Caco-2 (cell line): ENCODE measurements at regions not wholly inside any gene's neighbourhood (a gene's known extent, or its start where the extent isn't known, plus 50 kb on each side); places are given as distances from the start of the nearest gene placed in this dataset.

ENCODE experiments used
- BruUV-seq: library from RNA; stranded (reverse); fragments of 400-500 nt; replicated peaks from 2 replicates; lab custom pipeline; 2021; lab: Mats Ljungman, UMichigan
- CTCF ChIA-PET: fragments of 300-600 bp; sonication (Branson Sonifier 250); formaldehyde crosslinking; loops from one replicate; lab custom pipeline; 2022; ENCODE audit warnings: antibody characterized with exemption; lab: Charles Lee
- POLR2A ChIA-PET: fragments of 300-600 bp; sonication (Branson Sonifier 250); formaldehyde crosslinking; loops from one replicate; lab custom pipeline; 2022; ENCODE audit warnings: antibody characterized with exemption; lab: Charles Lee
- DNase-seq, 2 experiments: peaks; one replicate each; pipeline versions ENCODE4 v3.0.0 to v3.0.0-alpha.2; 2020 to 2022
- H3K27me3 ChIP-seq: replicated peaks from 2 replicates; pipeline ENCODE4 v1.6.0; 2011; ENCODE audit warnings: low read length; ENCODE audit not compliant: control insufficient read depth, insufficient read depth
- H3K36me3 ChIP-seq: 2 replicates; pipeline ENCODE4 v1.5.1; 2011; ENCODE audit warnings: low read length; ENCODE audit not compliant: control insufficient read depth, insufficient read depth
- H3K4me1 ChIP-seq: fragments of 250-450 bp; sonication (Bioruptor Pico); 2 replicates; pipeline ENCODE4 v1.5.1; 2020; ENCODE audit warnings: mild to moderate bottlenecking
- H3K4me3 ChIP-seq: 2 replicates; pipeline ENCODE4 v1.5.1; 2011; ENCODE audit warnings: low read depth, mild to moderate bottlenecking, control low read depth, low read length
- H3K9me3 ChIP-seq: fragments of 250-450 bp; sonication (Bioruptor Pico); 2 replicates; pipeline ENCODE4 v1.5.1; 2020; ENCODE audit warnings: mild to moderate bottlenecking, moderate library complexity
- H3K27ac Mint-ChIP-seq: one replicate; pipeline ENCODE4 v1.8.0; 2022; ENCODE audit warnings: mixed read lengths; ENCODE audit not compliant: unreplicated experiment
- H3K27me3 Mint-ChIP-seq: one replicate; pipeline ENCODE4 v1.8.0; 2022; ENCODE audit warnings: mixed read lengths; ENCODE audit not compliant: insufficient read depth, unreplicated experiment
- H3K36me3 Mint-ChIP-seq: one replicate; pipeline ENCODE4 v1.8.0; 2022; ENCODE audit warnings: mild to moderate bottlenecking, mixed read lengths; ENCODE audit not compliant: insufficient read depth, unreplicated experiment
- H3K4me1 Mint-ChIP-seq: one replicate; pipeline ENCODE4 v1.8.0; 2022; ENCODE audit warnings: low read depth, mixed read lengths; ENCODE audit not compliant: unreplicated experiment
- H3K4me3 Mint-ChIP-seq: one replicate; pipeline ENCODE4 v1.8.0; 2022; ENCODE audit warnings: mild to moderate bottlenecking, moderate library complexity, mixed read lengths; ENCODE audit not compliant: unreplicated experiment
- H3K9me3 Mint-ChIP-seq: one replicate; pipeline ENCODE4 v1.8.0; 2022; ENCODE audit warnings: mixed read lengths; ENCODE audit not compliant: unreplicated experiment
- intact Hi-C: fragments of 100-400 bp; cut with micrococcal nuclease; formaldehyde crosslinking; loops from one replicate; pipeline ENCODE4 v1.10.0; 2022; ENCODE audit not compliant: unreplicated experiment
- TF ChIP-seq, protein P1 (sequence below), 2 experiments: fragments of 200-600 bp in 1 of 2; IDR thresholded peaks; 1 replicate in 1 of 2; 2 replicates in 1 of 2; pipeline versions ENCODE4 v1.5.1 to v1.8.0; 2011 to 2022; ENCODE audit warnings: antibody characterized with exemption in 1 of 2, control low read depth in 1 of 2, inconsistent platforms in 1 of 2, low read depth in 1 of 2, low read length in 1 of 2, mild to moderate bottlenecking in 1 of 2, moderate library complexity in 1 of 2; ENCODE audit not compliant: insufficient read depth in 1 of 2, severe bottlenecking in 1 of 2, unreplicated experiment in 1 of 2

- TF ChIP-seq, protein P1, sequence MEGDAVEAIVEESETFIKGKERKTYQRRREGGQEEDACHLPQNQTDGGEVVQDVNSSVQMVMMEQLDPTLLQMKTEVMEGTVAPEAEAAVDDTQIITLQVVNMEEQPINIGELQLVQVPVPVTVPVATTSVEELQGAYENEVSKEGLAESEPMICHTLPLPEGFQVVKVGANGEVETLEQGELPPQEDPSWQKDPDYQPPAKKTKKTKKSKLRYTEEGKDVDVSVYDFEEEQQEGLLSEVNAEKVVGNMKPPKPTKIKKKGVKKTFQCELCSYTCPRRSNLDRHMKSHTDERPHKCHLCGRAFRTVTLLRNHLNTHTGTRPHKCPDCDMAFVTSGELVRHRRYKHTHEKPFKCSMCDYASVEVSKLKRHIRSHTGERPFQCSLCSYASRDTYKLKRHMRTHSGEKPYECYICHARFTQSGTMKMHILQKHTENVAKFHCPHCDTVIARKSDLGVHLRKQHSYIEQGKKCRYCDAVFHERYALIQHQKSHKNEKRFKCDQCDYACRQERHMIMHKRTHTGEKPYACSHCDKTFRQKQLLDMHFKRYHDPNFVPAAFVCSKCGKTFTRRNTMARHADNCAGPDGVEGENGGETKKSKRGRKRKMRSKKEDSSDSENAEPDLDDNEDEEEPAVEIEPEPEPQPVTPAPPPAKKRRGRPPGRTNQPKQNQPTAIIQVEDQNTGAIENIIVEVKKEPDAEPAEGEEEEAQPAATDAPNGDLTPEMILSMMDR (IDR thresholded peaks at IDR 0.05; ENCODE audit: insufficient read depth in 1 of 2, low read depth in 1 of 2, low read length in 1 of 2, severe bottlenecking in 1 of 2, unreplicated experiment in 1 of 2): no peak
- H3K4me1 Mint-ChIP-seq: peaks cover 19% of the 10 kb centered on the region
- Histone ChIP-seq H3K4me1 (peaks cover 15% of the 10 kb centered on the region), H3K4me3 (no peak overlapping the region), H3K27me3 (no peaks in the 10 kb centered on the region), H3K36me3 (no peaks in the 10 kb centered on the region), H3K9me3 (no peaks in the 10 kb centered on the region)
- BruUV-seq: no TSS peak
- POLR2A ChIA-PET: no interaction called here
- no peaks in the 10 kb centered on the region for H3K9me3 Mint-ChIP-seq
- CTCF ChIA-PET: no interaction called here
- no peak overlapping the region for H3K27ac Mint-ChIP-seq
- intact Hi-C loops: no loop called here
- no peaks in the 10 kb centered on the region for H3K27me3 Mint-ChIP-seq
- no peak overlapping the region for H3K4me3 Mint-ChIP-seq
- no peaks in the 10 kb centered on the region for H3K36me3 Mint-ChIP-seq
- DNase-seq: no peak
Observed at GRCh38 chr11:69904974-69905535, 85.8 kb upstream of the FGF3 start.

- H3K27ac Mint-ChIP-seq: no peak overlapping the region
- H3K4me3 ChIP-seq: no peak overlapping the region
- H3K36me3 Mint-ChIP-seq: no peaks in the 10 kb centered on the region
- TF ChIP-seq, protein P1 (IDR thresholded peaks at IDR 0.05; ENCODE audit: insufficient read depth in 1 of 2, low read depth in 1 of 2, low read length in 1 of 2, severe bottlenecking in 1 of 2, unreplicated experiment in 1 of 2): no peak
- no TSS peak for BruUV-seq
- no peaks in the 10 kb centered on the region for H3K9me3 ChIP-seq
- peaks cover 15% of the 10 kb centered on the region for H3K4me1 ChIP-seq
- peaks cover 19% of the 10 kb centered on the region for H3K4me1 Mint-ChIP-seq
- no peaks in the 10 kb centered on the region for H3K36me3 ChIP-seq
- intact Hi-C loops: no loop called here
- H3K4me3 Mint-ChIP-seq: no peak overlapping the region
- H3K27me3 ChIP-seq: no peaks in the 10 kb centered on the region
- no peaks in the 10 kb centered on the region for H3K27me3 Mint-ChIP-seq
- H3K9me3 Mint-ChIP-seq: no peaks in the 10 kb centered on the region
- CTCF ChIA-PET: interaction anchor here (0.6 to 1.1 kb wide), 2 partner anchors 197 to 600 kb away, joined by 3 to 5 read pairs; no protein-coding TSS in a partner anchor
- POLR2A ChIA-PET: no interaction called here
- peak in 1 of 2 experiments; percentile 62 for DNase-seq
Observed at GRCh38 chr11:69905611-69906452, 86.6 kb upstream of the FGF3 start.

DNA sequence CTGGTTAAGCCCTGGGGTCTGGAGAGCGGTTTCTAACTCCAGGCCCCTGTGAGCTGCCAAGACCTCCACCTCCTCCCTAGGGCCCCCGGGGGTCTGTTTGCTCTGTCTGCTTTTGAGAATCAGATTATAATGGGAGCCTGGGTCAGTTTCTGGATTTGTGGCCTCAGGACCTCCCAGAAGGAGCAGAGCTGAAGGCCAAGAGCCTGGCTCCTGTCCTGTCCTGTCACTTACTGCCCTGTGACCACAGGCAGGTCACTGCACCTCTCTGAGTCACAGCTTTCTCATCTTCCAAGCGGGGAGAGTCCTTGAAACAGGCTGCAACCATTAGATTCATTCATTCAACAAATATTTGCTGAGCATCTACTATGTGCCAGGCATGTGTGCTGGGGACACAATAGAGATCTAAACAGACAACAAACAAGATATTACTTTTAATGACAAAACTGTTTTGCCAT is 87.3 kb upstream of the FGF3 start:
- H3K36me3 ChIP-seq: no peaks in the 10 kb centered on the region
- H3K36me3 Mint-ChIP-seq: no peaks in the 10 kb centered on the region
- no peaks in the 10 kb centered on the region for H3K27me3 Mint-ChIP-seq
- H3K4me1 Mint-ChIP-seq: peaks cover 17% of the 10 kb centered on the region
- TF ChIP-seq, protein P1 (IDR thresholded peaks at IDR 0.05; ENCODE audit: insufficient read depth in 1 of 2, low read depth in 1 of 2, low read length in 1 of 2, severe bottlenecking in 1 of 2, unreplicated experiment in 1 of 2): no peak
- no peak for DNase-seq
- H3K9me3 Mint-ChIP-seq: no peaks in the 10 kb centered on the region
- intact Hi-C loops: no loop called here
- H3K9me3 ChIP-seq: no peaks in the 10 kb centered on the region
- POLR2A ChIA-PET: no interaction called here
- no peak overlapping the region for H3K4me3 ChIP-seq
- peaks cover 15% of the 10 kb centered on the region for H3K4me1 ChIP-seq
- no peak overlapping the region for H3K4me3 Mint-ChIP-seq
- BruUV-seq: no TSS peak
- CTCF ChIA-PET: interaction anchor here (0.5 to 1.1 kb wide), 3 partner anchors 197 to 383 kb away, joined by 3 to 4 read pairs (median 3); no protein-coding TSS in a partner anchor
- H3K27ac Mint-ChIP-seq: no peak overlapping the region
- no peaks in the 10 kb centered on the region for H3K27me3 ChIP-seq
